ENCODE measurements at regions not wholly inside any gene's neighbourhood (a gene's known extent, or its start where the extent isn't known, plus 50 kb on each side); places are given as distances from the start of the nearest gene placed in this dataset.

DNA sequence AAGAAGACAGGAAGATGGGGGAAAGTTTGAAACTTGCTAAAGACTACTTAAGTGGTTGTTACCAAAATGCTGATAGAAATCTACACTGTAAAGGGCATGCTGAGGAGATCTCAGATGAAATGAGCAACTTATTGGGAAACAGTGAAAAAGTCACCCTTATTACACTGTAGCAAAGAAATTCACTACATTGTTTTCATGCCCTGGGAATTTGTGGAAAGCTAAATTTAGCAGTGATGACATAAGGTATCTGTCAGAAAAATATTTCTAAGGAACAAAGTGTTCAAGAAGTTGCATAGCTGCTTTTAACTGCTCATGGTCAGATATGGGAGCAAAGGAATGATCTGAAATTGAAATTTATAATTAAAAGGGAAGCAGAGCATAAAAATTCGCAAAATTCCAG is 702.4 kb upstream of the LRRC4C start:
- TF ChIP-seq, protein P1, sequence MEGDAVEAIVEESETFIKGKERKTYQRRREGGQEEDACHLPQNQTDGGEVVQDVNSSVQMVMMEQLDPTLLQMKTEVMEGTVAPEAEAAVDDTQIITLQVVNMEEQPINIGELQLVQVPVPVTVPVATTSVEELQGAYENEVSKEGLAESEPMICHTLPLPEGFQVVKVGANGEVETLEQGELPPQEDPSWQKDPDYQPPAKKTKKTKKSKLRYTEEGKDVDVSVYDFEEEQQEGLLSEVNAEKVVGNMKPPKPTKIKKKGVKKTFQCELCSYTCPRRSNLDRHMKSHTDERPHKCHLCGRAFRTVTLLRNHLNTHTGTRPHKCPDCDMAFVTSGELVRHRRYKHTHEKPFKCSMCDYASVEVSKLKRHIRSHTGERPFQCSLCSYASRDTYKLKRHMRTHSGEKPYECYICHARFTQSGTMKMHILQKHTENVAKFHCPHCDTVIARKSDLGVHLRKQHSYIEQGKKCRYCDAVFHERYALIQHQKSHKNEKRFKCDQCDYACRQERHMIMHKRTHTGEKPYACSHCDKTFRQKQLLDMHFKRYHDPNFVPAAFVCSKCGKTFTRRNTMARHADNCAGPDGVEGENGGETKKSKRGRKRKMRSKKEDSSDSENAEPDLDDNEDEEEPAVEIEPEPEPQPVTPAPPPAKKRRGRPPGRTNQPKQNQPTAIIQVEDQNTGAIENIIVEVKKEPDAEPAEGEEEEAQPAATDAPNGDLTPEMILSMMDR (IDR thresholded peaks at IDR 0.05), result no peak
- no peak for TF ChIP-seq POLR2A (IDR thresholded peaks at IDR 0.05)
- no peak for TF ChIP-seq EP300 (IDR thresholded peaks at IDR 0.05)
